GM10266 (cell line): ENCODE measurements at regions not wholly inside any gene's neighbourhood (a gene's known extent, or its start where the extent isn't known, plus 50 kb on each side); places are given as distances from the start of the nearest gene placed in this dataset.
"Not testable (repeated sequence)": the region's sequence is repeated elsewhere in the genome, so short reads cannot be mapped to it uniquely, and the experiment has no call there.

ENCODE experiments used
- DNase-seq: peaks from one replicate; pipeline ENCODE4 v3.0.0; 2012; ENCODE audit errors: extremely low spot score
- CTCF ChIP-seq: IDR thresholded peaks from 2 replicates; pipeline ENCODE4 v1.5.1; 2012; ENCODE audit warnings: mild to moderate bottlenecking, low read depth; ENCODE audit not compliant: control insufficient read depth, insufficient read depth; ENCODE audit errors: missing control alignments

- TF ChIP-seq CTCF: no peak
- DNase-seq: no peak
Measured at GRCh38 chr3:164340273-164340672, 738.0 kb downstream of the SI start.

- TF ChIP-seq CTCF: no peak
- DNase-seq: no peak
Measured at GRCh38 chr3:164332831-164333802, 745.2 kb downstream of the SI start.

DNA sequence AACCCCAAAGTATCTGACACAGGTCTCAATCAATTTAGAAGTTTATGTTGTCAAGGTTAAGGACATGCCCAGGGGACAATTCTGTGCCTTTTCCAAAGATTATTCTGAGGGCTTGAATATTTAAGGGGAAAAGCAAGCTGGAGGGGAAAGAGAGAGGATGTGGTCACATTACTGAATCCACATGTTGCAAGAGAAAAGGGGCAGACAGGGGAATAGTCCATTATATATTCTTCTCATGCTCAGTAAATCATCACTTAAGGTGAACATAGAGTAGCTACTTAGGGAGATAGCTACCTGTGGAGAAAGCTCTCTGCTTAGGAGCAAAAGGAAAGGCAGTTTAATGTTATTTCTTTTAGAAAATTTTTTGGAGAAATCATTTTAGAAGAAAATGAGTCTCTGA is 751.6 kb downstream of the SI start:
- no peak for DNase-seq
- no peak for TF ChIP-seq CTCF

DNA sequence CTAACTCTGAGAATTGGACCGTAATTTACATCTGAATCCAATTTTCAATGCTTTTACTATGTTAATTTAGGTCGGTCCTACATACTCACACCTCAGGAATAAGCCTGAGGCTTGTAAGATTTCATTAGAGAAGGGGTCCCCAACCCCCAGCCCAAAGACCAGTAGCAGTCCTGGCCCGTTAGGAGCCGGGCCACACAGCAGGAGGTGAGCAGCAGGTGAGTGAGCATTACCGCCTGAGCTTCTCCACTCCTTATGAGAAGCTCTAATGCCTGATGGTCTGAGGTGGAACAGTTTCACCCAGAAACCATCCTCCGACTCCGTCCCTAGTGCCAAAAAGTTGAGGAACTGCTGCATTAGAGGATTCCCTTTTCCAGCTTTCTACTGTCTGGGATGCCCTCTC is 757.3 kb downstream of the SI start:
- TF ChIP-seq CTCF: no peak
- DNase-seq: no peak

DNA sequence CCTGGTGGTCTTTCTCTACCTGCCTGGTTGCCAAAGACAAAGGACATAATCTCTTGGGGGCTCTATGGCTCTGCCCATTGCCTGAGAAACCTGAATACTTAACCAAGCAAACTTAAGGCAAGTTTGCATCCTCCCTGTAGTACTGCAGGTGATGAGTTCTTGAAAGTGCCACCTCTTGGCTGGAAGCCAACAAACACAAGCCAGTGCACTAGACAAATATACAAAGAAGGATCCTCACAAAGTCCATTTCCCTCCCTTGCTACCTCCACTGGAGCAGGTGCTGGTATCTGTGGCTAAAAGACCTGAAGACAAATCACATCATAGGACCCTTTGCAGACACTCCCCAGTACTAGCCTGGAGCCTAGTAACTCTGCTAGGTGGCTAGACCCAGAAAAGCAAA is 772.3 kb downstream of the SI start:
- no peak for TF ChIP-seq CTCF
- DNase-seq: no peak

DNA sequence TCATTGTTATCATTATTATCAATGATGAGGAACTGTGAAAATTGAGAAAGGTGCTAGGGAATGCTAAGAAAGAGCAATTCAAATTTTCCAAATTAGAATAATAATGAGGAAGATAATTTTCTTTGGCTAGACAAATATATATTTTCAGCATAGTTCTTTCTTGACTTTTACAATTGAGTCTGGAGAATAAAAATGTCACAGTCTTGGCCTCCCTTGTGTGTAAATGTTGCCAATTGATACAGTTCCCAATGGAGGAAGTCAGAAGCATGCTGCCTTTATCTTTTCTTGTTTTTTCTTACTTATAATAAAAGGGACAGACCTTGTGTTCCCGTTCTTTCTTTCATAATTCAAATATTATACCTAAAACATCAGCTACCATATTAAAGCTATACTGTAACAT is 774.4 kb downstream of the SI start:
- TF ChIP-seq CTCF: no peak
- DNase-seq: no peak

DNA sequence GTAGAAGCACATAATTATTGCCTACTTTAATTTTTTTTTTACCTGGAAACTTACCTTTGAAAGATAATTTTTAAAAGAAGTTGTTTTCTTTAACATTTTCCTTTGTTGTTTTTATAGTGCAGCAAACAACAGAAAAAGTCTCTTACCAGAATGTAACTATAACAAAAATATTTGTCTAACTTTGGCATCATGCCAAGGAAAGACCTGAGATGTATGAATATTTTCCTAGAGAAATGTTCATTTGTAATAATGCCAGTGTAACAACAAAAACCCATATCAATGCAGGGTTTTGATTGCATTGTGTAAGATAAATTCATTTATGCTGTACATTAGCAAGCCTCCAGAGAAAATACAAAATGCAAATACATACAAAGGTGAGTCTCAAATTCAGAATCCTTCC is 775.7 kb downstream of the SI start:
- no peak for TF ChIP-seq CTCF
- DNase-seq: no peak

- DNase-seq: not testable (repeated sequence)
Measured at GRCh38 chr3:164291486-164291885, 786.8 kb downstream of the SI start.
